Keratinocyte (primary cell): ENCODE measurements at regions not wholly inside any gene's neighbourhood (a gene's known extent, or its start where the extent isn't known, plus 50 kb on each side); places are given as distances from the start of the nearest gene placed in this dataset.

Experiments
- DNase-seq: peaks from one replicate; pipeline ENCODE4 v3.0.0-alpha.2; 2011; ENCODE audit warnings: low read depth, missing footprints, low spot score
- FAIRE-seq: peaks from 2 replicates; lab custom pipeline; 2011; peaks lifted over from hg19 to GRCh38; lab: Jason Lieb, UNC
- H2AFZ ChIP-seq: 2 replicates; pipeline ENCODE4 v1.6.0; 2012; ENCODE audit warnings: low read length, control low read depth, inconsistent platforms; ENCODE audit not compliant: control insufficient read depth
- H3K27ac ChIP-seq: 2 replicates; pipeline ENCODE4 v1.5.1; 2011; ENCODE audit warnings: low read length; ENCODE audit not compliant: control insufficient read depth, insufficient read depth
- H3K27me3 ChIP-seq: 3 replicates; pipeline ENCODE4 v1.6.0; 2011; ENCODE audit warnings: low read length; ENCODE audit not compliant: control insufficient read depth, insufficient read depth; ENCODE audit errors: extremely low read depth
- H3K36me3 ChIP-seq, 2 experiments: 2 replicates in 1 of 2; 3 replicates in 1 of 2; pipeline ENCODE4 v1.5.1; 2011; ENCODE audit warnings: low read length in 2 of 2, mild to moderate bottlenecking in 1 of 2; ENCODE audit not compliant: control insufficient read depth in 2 of 2, insufficient read depth in 2 of 2; ENCODE audit errors: extremely low read depth in 1 of 2
- H3K4me1 ChIP-seq: 3 replicates; pipeline ENCODE4 v1.5.1; 2011; ENCODE audit warnings: low read length; ENCODE audit not compliant: control insufficient read depth, insufficient read depth; ENCODE audit errors: extremely low read depth
- H3K4me2 ChIP-seq: 3 replicates; pipeline ENCODE4 v1.6.0; 2011; ENCODE audit warnings: low read depth, low read length; ENCODE audit not compliant: control insufficient read depth, insufficient read depth; ENCODE audit errors: extremely low read depth
- H3K4me3 ChIP-seq, 3 experiments: fragments of 200-600 bp in 1 of 3; sonication (generic) in 1 of 3; 2 replicates in 2 of 3; 3 replicates in 1 of 3; pipeline ENCODE4 v1.5.1; 2011 to 2016; ENCODE audit warnings: low read length in 3 of 3, mild to moderate bottlenecking in 3 of 3, control low read depth in 2 of 3, inconsistent platforms in 1 of 3, low read depth in 1 of 3, mixed read lengths in 1 of 3, mixed run types in 1 of 3, moderate library complexity in 1 of 3; ENCODE audit not compliant: control insufficient read depth in 2 of 3, insufficient read depth in 2 of 3; ENCODE audit errors: extremely low read depth in 1 of 3
- H3K79me2 ChIP-seq: 2 replicates; pipeline ENCODE4 v1.6.0; 2012; ENCODE audit warnings: low read length; ENCODE audit not compliant: control insufficient read depth, insufficient read depth
- H3K9ac ChIP-seq: 3 replicates; pipeline ENCODE4 v1.6.0; 2011; ENCODE audit warnings: low read length; ENCODE audit not compliant: control insufficient read depth, insufficient read depth; ENCODE audit errors: extremely low read depth
- H3K9me1 ChIP-seq: 3 replicates; pipeline ENCODE4 v1.6.0; 2011; ENCODE audit warnings: low read length; ENCODE audit not compliant: control insufficient read depth, insufficient read depth; ENCODE audit errors: extremely low read depth
- H3K9me3 ChIP-seq: 2 replicates; pipeline ENCODE4 v1.5.1; 2012; ENCODE audit warnings: low read depth, low read length; ENCODE audit not compliant: control insufficient read depth
- H4K20me1 ChIP-seq: 3 replicates; pipeline ENCODE4 v1.6.0; 2011; ENCODE audit warnings: low read length; ENCODE audit not compliant: control insufficient read depth, insufficient read depth; ENCODE audit errors: extremely low read depth
- EZH2 ChIP-seq: IDR thresholded peaks from one replicate; pipeline ENCODE4 v1.6.1; 2012; ENCODE audit warnings: inconsistent platforms, mild to moderate bottlenecking, low read length, moderate library complexity
- dilution Hi-C: fragments of 300-500 bp; cut with MboI; formaldehyde crosslinking; loops from one replicate; pipeline ENCODE4 v1.7.0; 2020; ENCODE audit warnings: low sequenced_read_pairs; ENCODE audit not compliant: extremely low pct_ligation_motif_present
- TF ChIP-seq, protein P1 (sequence below), 3 experiments: IDR thresholded peaks in 1 of 3; conservative IDR thresholded peaks in 1 of 3; optimal IDR thresholded peaks in 1 of 3; 2 replicates in 2 of 3; 3 replicates in 1 of 3; pipeline versions ENCODE3 to v1.5.1; 2011; ENCODE audit warnings: low read length in 3 of 3, mild to moderate bottlenecking in 3 of 3, moderate library complexity in 2 of 3, control low read depth in 1 of 3, inconsistent platforms in 1 of 3; ENCODE audit not compliant: insufficient read depth in 2 of 3; ENCODE audit errors: extremely low read depth in 1 of 3

DNA sequence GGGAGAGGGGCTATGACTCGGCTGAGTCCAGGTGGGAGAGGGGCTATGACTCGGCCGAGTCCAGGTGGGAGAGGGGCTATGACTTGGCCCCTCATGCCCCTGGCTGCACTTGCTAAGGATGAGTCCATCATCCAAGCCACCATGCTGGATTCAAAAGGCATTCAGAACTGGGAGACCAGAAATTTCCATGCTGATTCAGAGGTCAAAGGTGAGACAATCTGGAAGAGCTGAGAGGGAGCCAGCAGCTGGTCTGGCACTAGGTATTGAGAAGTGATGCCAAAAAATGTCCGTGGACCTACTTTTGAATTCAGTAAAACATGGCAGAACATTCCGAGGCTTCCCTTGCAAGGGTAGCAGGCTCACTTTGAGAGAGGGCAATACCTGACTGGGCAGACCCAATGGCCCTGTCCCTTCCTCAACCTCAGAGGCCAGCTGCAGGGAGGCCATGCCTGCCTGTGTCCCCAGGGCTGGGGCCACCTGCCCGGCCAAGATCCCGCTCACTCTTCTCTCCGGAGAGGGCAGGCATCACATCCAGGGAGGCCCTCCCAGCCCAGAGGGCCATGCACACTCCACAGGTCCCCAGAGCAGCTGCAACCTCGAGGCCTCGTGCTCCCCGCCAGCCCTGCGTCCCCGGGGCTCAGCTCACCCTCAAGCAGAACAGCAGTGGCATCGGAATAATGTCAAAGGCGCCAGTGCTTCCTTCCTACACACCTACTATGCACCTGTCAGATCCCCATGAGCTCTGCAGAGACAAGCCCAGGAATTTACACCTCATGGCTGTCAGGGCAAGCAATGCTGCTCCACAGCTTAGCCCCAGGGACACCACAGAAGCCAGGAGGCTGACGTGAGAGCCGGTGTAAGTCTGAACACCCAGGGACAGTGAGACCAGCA lies 80.2 kb upstream of the GPC1 start:
- H3K4me1 ChIP-seq, result no peaks in the 10 kb centered on the region
- no peak overlapping the region for H3K4me2 ChIP-seq
- peaks cover 4% of the 10 kb centered on the region for H3K9me3 ChIP-seq
- FAIRE-seq (no peak), DNase-seq (peak; percentile 54)
- no peak overlapping the region for H3K27ac ChIP-seq
- dilution Hi-C loops, result no loop called here
- H2AFZ ChIP-seq, result no peak overlapping the region
- H3K27me3 ChIP-seq, result peaks cover 30% of the 10 kb centered on the region
- TF ChIP-seq EZH2, result no peak
- TF ChIP-seq, protein P1, sequence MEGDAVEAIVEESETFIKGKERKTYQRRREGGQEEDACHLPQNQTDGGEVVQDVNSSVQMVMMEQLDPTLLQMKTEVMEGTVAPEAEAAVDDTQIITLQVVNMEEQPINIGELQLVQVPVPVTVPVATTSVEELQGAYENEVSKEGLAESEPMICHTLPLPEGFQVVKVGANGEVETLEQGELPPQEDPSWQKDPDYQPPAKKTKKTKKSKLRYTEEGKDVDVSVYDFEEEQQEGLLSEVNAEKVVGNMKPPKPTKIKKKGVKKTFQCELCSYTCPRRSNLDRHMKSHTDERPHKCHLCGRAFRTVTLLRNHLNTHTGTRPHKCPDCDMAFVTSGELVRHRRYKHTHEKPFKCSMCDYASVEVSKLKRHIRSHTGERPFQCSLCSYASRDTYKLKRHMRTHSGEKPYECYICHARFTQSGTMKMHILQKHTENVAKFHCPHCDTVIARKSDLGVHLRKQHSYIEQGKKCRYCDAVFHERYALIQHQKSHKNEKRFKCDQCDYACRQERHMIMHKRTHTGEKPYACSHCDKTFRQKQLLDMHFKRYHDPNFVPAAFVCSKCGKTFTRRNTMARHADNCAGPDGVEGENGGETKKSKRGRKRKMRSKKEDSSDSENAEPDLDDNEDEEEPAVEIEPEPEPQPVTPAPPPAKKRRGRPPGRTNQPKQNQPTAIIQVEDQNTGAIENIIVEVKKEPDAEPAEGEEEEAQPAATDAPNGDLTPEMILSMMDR (optimal IDR thresholded peaks at IDR 0.05 in 1 of 3, IDR thresholded peaks at IDR 0.05 in 1 of 3, conservative IDR thresholded peaks at IDR 0.05 in 1 of 3; ENCODE audit: extremely low read depth in 1 of 3, insufficient read depth in 2 of 3, low read length in 3 of 3), result no peak
- H4K20me1 ChIP-seq, result no peaks in the 10 kb centered on the region
- no peaks in the 10 kb centered on the region for H3K36me3 ChIP-seq
- no peak overlapping the region for H3K9ac ChIP-seq
- H3K79me2 ChIP-seq, result no peaks in the 10 kb centered on the region
- H3K4me3 ChIP-seq, result no peak overlapping the region
- no peaks in the 10 kb centered on the region for H3K9me1 ChIP-seq

DNA sequence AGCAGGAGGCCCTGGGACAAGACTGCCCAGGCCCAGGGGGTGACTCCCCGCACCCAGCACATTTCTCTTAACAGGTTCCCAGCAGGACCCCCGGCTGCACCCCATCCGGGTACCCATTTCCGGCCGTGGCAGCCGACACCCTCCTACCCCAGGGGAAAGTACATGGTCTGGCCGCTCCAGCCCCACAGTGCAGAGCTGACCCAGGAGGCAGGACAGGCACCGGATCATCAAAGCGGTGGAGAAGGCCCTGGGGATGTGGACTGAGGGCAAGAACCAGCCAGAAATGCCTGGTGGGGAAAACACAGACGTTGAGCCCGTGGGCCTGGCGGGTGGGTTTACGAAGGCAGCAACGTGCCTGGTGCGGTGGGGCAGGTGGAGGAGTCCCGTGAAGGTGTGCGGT lies 79.5 kb upstream of the GPC1 start:
- DNase-seq, result no peak
- TF ChIP-seq EZH2, result no peak
- TF ChIP-seq, protein P1 (optimal IDR thresholded peaks at IDR 0.05 in 1 of 3, IDR thresholded peaks at IDR 0.05 in 1 of 3, conservative IDR thresholded peaks at IDR 0.05 in 1 of 3; ENCODE audit: extremely low read depth in 1 of 3, insufficient read depth in 2 of 3, low read length in 3 of 3), result no peak
- Histone ChIP-seq H3K9ac (no peak overlapping the region), H3K4me3 (no peak overlapping the region), H3K9me3 (peaks cover 6% of the 10 kb centered on the region), H2AFZ (no peak overlapping the region), H3K27me3 (peaks cover 25% of the 10 kb centered on the region), H3K27ac (no peak overlapping the region), H3K79me2 (no peaks in the 10 kb centered on the region), H3K4me1 (no peaks in the 10 kb centered on the region), H3K36me3 (no peaks in the 10 kb centered on the region), H3K4me2 (no peak overlapping the region), H4K20me1 (no peaks in the 10 kb centered on the region), H3K9me1 (no peaks in the 10 kb centered on the region)
- no peak for FAIRE-seq
- dilution Hi-C loops, result no loop called here
